GM21367 (cell line): ENCODE measurements at regions not wholly inside any gene's neighbourhood (a gene's known extent, or its start where the extent isn't known, plus 50 kb on each side); places are given as distances from the start of the nearest gene placed in this dataset.
"Not testable (repeated sequence)": the region's sequence is repeated elsewhere in the genome, so short reads cannot be mapped to it uniquely, and the experiment has no call there.

Experiments used
- ATAC-seq: cut with Tn5 transposase; IDR thresholded peaks from one replicate; pipeline ENCODE4 v1.9.1; 2021; ENCODE audit not compliant: unreplicated experiment

DNA sequence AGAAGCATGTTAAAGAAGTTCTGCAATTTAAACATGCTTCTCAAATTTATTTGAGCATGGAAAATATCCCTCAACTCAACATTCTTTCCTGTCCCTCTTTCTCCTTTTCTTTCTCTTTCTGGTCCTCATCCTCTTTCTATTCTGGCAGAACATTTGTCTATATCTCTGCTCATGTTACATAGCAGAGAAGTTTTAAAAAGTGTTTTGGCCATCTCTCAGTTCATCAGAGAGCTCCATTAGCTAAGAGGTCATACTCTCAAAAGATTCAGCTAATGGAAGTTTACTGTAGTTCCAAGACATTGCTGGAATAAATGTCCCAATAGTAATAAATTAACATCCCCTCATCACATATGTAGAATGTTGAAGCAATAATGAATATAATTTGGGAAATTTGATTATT, 53.5 kb downstream of the XCL2 start:
- ATAC-seq: no peak

DNA sequence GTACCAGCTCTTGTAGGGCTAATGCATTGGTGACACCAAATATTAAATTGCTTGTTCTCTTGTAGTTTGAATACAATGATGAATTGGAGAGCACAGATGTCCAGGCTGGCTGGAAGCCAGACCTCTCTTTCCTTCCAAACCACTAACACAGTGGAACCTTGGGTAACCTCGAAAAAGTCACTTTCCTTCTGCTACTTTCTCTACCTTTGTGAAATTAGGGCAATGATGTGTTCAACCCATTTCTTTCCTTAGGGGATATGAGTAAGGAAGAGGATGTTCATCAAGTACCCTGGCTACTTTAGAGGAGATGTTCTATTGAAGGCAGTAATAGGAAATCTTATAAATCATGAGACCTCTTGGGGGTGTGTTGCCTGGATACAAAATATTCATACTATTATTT, 55.7 kb downstream of the XCL2 start:
- no peak for ATAC-seq

DNA sequence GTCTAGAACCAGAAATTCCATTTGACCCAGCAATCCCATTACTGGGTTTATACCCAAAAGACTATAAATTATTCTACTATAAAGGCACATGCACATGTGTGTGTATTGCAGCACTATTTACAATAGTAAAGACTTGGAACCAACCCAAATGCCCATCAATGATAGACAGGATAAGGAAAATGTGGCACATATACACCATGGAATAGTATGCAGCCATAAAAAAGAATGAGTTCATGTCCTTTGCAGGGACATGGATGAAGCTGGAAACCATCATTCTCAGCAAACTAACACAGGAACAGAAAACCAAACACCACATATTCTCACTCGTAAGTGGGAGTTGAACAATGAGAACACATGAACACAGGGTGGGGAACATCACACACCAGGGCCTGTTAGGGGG, 57.0 kb downstream of the XCL2 start:
- not testable (repeated sequence) for ATAC-seq

DNA sequence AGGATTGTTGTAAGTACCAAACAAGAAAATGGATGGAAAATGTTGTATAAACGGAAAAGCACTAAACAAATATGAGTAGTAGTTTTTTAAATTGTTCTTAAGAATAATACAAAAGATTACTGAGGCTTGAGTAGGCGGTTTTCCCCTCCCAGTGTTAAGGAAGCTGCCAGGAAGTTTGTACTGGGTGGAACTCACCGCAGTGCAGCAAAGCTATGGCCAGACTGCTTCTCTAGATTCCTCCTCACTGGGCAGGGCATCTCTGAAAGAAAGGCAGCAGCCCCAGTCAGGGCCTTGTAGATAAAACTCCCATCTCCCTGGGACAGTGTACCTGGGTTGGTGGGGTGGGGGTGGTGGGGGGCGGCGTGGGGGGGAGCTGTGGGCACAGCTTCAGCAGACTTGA, 58.7 kb downstream of the XCL2 start:
- ATAC-seq: no peak

DNA sequence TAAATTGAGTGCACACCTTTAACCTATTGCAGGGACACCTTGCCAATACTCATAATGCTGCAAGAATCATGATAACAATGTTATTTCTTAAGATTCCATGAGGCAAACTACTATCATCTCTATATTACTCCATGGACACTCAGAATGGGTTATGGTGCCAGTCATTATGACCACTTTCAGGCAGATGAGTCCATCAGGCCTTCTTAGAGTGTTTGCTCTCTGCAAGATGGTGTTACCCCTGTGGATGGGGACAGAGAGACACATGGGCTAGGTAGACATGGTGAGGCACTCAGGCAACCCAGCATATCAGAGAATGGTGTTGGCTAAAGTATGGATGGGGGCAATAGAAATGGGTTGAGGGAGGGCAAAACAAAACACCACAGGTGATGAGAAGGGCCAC, 59.7 kb downstream of the XCL2 start:
- no peak for ATAC-seq

DNA sequence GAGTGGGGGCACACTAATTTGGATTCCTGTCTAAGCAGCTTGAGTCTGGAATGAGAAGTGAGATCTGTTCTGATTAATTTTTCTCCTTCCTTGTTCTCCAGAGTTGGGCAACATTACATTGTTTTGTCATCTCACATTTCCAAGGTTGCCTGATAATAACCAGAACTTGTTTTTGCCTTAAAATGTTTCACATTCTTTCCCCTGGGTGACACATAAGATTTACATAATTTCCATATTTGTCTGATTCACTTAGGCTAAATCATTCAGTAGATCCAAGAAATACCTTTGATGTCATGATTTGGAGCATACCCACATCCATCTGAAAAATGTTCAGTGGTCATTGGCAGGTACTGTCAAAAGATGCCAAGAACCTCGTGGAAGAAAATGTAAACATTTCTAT, 60.3 kb downstream of the XCL2 start:
- ATAC-seq: no peak

DNA sequence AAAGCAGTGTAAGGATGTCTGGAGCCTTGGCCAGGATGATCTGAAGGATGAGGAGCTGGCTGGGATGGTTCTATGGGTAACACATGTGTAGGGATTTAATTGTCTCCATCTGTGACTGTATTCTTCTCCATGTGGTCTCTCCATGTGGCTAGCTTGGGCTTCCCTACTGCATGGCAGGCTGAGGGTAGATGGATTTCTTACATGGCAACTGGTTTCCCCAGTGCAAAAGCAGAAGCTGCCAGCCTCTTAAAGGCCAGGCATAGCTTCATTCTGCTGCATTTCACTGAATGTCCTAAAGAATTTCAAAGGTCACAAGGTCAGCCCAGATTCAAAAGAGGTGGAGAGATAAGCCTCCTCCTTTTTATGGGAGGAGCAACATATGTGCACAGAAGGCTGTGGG, 61.7 kb downstream of the XCL2 start:
- no peak for ATAC-seq

DNA sequence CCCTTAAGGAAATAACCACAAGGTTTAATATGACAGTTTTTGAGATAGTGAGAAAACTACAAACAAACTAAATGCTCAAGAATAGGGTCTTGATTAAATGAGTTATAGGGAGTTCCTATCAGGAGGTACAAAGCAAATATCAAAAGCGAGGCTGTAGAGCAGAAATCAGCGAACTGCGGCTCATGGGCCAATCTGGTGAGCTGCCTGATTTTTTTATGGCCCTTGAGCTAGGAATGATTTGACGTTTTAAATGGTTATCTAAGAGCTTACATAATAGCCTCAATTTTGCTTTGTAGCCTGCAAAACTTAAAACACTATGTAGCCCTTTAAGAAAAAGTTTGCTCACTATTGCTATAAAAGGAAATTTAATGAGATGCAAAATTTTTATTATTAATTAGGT, 62.2 kb downstream of the XCL2 start:
- no peak for ATAC-seq

DNA sequence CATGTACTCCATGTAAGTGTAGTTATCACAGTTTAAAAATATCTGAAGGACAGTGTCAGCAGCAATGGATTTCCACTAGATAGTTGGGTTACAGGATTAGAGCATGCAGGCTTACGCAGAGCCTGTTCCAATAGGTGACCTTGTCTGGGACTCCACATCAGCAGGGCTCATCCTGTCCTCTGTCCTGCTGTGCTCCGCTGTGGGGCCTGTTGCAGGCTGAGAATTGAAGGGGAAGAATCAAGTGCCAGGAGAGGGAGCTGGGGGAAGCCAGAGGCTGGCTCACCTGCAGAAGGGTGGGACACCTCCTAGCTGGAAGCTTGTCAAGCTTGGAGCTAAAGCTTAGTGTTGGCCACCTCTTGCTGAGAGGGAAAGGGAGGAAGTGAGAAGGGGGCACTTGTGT, 62.8 kb downstream of the XCL2 start:
- ATAC-seq: no peak

DNA sequence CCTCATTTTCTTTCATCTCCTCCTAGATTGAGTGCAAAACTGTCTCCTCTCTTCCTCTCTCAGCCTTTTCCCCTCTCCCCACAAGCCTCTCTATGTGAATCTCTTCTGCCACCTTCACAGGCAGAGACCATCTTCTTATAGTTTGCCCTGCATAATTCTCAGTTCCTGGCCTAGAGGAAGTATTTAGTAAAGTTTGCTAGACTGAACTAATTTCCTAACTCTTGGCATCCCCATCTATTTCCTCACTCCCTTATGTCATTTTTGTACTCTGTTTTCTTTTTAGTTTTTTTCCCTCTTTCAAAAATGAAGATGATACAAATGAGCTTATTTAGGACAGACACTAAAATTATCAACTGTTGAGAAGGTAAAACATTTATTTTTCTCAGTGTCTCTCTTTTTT, 66.0 kb downstream of the XCL2 start:
- no peak for ATAC-seq

DNA sequence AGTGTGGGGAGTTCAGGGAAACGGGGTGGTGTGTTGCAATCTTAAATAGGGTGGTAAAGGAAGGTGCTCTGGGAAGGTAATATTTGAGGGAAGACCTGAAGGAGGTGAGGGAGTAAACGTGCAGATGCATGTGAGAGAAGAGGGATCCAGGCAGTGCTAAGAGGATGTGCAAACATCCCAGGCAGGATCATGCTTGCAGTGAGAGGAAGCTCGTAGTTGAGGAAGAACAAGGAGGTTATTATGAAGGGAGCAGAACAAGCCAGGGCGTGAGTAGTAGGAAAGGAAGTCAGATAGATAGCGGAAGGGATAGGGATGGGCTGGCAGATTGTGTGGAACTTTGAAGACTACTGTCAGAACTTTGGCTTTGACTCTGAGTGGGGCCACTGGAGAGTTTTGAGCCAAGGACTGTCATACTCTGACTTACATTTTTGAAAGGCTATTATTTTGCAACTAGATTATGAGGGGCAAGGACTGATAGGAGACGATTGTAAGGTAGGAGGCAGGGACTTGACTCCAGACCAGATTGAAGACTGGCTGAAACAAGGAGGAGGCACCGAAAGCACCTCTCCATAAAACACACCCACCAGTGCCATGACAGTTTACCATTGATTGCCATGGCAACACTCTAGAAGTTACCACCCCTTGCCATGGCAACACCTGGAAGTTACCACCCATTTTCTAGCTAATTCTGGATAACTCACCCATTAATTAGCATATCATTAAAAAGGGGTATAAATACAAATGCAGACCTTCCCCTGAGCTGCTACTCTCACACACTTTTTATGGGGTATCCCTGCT, 67.0 kb downstream of the XCL2 start:
- ATAC-seq: no peak

DNA sequence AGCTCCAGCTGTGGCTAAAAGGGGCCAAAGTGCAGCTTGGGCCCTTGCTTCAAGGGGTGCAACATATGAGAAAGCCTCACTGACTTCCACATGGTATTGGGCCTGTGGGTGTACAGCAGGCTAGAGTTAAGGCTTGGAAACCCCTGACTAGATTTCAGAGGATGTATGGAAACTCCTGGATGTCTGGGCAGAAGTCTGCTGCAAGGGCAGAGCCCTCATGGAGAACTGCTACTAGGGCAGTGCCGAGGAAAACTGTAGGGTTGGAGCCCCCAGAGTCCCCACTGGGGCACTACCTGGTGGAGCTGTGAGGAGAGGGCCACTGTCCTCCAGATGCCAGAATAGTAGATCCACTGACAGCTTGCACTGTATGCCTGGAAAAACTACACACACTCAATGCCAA, 69.5 kb downstream of the XCL2 start:
- no peak for ATAC-seq

DNA sequence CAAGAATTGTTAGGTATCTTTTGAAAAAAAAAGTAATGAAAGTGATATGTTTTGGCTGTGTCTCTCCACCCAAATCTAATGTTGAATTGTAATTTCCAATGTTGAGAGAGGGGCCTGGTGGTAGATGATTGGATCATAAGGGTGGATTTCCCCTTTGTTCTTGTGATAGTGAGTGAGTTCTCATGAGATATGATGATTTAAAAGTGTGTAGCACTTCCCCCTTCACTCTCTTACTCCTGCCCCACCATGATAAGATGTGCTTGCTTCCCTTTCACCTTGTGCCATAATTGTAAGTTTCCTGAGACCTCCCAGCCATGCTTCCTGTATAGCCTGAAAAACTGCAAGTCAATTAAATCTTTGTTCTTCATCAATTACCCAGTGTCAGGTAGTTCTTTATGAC, 70.7 kb downstream of the XCL2 start:
- ATAC-seq: no peak

DNA sequence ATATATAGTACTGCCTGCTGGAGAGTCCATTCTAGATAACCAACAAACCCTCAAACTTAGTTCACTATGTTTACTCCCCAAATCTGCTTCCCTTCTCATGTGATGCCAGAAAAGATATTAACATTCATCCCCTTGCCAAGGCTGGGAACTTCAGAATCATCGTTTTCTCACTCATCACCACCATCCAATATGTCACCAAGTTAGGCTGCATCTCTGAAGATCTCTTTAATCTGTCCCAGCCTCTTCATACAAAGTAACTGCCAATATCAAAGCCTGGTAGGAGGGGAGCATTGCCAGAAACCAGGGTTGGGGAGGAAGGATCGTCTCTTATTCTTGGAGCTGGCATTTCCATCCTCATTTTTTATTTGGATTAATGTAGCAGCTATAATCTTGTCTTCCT, 71.6 kb downstream of the XCL2 start:
- ATAC-seq: no peak

DNA sequence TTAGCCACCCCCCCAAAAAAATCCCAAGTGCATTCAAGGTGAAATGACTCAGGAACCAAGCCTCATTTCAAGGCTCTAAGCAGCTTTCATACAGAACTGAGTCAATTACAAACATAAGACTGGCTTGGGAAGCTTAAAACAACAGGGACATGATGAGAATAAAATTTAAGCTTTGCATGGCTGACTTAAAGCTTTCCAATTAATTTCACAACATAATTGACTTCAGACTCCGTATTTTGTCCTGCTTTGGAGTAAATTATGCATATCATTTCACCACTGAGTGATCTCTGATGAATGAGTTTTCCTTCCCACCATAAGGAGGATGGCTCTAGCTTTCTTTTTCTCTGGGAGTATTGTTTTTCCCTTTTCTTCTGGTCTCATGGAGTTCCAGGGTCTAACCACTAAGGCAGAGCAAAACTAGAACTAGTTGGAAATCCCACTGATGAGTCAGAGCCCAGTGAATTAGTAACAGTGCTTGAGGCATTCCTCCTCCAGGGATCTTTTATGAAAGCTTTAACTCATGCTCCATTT, 72.8 kb downstream of the XCL2 start:
- ATAC-seq: no peak

DNA sequence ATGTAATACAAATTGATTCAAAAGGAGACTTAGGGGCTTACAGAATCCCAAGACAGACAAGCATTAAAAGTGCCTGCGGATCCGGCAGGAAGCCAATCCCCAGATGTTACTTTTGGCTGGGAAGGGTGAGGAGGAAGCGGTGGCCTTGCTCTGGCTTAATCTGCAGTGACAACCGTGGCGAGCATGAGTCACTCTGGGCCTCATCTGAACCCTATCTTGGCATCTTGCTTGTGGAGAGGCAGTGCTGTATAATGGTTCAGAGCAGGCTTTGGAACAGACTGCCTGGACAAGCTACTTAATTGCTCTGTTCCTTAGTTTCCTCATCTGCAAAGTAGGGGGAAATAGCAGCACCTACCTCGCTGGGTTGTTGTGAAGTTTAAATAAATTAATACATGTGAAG, 74.1 kb downstream of the XCL2 start:
- ATAC-seq: no peak

DNA sequence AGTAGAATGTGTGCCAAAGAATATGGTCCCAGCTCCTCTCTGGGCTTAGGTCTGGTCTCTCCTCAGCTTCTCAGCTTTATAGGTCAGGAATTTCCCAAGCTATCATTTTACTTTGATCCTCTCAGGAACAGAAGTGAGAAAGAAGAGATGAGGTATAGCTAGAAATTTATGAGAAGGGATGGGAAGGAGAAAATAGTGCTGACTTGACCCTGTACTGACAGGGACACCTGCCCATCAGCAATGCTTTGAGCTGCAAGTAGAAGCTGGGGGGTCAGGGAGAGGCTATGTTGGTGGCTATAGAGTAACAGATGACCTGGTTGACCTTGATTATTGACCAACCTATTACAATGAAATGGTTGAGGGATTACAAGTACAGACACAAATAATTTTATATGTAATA, 75.0 kb downstream of the XCL2 start:
- ATAC-seq: no peak

DNA sequence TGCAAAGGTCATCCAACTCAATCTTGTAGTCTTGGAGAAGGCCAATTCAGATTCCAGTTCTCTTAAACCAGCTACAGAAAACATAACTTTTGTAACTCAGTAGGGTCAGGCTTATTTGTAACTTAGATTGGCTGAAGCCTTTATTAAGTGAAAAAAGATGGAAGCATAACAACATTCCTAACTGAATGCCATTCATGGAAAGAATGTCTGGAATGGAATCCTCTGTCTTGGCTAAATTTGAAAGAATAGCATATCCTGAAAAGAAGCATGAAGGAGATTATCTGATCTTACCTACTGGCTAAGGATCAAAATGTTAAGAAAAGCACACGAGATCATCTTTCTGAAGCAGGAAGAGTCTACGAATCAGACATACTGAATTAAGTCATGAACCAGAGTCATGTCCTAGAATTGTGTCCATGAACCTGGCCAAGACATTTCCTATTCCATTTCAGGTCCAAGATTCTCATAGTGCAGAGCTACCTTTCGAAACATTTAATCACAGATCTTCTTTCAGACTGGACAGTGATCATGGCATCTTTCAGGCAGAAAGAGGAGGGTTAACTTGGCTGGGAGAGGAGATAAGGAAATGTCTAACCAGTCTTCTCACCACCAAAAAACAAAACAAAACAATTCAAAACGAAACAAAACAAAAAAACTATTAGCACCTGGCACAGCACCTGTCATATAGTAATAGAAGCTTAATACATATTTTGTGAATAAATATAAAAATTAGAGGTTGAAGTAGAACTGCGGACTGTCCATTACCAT, 75.6 kb downstream of the XCL2 start:
- ATAC-seq: no peak

DNA sequence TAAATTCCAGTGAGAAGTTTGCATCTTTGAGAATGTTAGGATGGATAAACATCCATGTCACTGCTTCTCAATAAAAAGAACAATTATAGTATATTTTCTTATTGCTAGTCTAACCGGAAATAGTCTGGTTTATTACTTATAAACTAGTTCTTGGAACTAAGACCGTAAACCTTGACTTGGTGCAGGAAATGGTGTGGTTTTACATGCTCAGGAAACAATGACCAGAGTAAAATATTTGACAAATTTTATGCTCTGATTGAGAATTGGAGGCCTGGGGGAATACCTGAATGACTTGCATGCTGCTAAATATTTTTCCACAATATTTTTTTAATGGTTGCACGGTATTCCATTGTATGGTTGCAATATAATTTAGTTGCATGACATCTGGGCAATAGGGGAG, 76.3 kb downstream of the XCL2 start:
- ATAC-seq: no peak

DNA sequence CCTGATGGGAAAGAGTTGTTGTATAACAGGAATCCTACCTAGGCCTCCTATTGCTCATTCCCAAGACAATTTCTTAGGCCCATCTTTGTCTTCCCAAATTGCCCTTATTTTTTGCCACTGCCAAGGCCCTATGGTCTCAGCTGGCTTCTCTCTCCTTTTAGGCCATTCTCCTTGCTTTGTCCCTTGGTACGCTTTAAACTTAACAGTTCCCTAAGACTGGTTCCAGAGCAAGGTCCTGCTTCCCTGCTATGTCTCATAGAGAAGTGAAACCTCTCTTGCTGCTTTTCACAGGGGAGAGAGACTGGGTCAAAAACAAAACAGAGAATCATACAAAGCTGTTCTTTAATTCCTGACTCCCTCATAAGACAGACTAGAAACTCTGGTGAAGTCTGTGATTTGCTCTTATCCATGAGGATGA, 77.1 kb downstream of the XCL2 start:
- ATAC-seq: peak; percentile 59

DNA sequence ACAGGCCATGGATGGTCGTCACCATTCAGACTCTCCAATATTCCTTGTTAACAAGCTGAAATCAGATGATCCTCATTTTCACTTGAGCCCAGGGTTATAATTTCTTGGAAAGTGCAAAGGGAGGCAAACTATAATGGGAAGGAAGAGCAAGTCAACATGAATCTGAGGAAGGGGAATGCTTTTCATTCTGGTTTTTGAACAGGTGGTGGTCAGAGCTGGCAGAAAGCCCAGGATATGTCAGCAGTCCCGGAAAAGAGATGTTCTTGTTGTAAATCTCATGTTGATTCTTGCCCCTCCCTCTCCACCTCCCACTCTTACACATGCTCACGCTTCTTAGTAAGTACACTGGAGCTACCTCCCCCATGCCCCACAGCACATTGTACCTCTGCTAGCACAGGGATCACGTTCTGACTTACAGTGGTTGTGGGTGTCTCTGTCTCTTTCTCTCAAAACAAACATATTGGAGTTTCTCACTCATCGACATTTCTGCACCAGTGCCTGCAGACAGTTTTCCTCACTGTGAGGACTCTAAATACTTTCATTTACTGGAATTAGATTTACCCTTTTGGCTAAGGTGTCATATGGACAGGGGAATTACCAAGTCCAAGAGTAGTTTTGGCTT, 77.6 kb downstream of the XCL2 start:
- peak; percentile 55 for ATAC-seq

DNA sequence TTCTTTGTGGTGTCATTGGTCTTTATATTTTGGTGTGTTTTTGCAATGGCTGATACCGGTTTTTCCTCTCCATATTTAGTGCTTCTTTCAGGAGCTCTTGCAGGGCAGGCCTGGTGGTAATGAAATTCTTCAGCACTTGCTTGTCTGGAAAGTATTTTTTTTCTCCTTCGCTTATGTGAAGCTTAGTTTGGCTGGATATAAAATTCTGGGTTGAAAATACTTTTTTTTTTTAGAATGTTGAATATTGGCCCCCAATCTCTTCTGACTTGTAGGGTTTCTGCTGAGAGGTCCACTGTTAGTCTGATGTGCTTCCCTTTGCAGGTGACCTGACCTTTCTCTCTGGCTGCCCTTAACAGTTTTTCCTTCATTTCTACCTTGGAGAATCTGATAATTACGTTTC, 82.7 kb downstream of the XCL2 start:
- not testable (repeated sequence) for ATAC-seq
